AG09319 (cell line): ENCODE measurements at regions not wholly inside any gene's neighbourhood (a gene's known extent, or its start where the extent isn't known, plus 50 kb on each side); places are given as distances from the start of the nearest gene placed in this dataset.

Experiments
- DNase-seq: peaks from one replicate; pipeline ENCODE4 v3.0.0-alpha.2; 2010; ENCODE audit warnings: low read depth; ENCODE audit errors: extremely low read depth
- CTCF ChIP-seq: IDR thresholded peaks from 2 replicates; pipeline ENCODE4 v1.5.1; 2011; ENCODE audit warnings: low read depth, mild to moderate bottlenecking, inconsistent platforms, low read length, moderate library complexity

- no peak for DNase-seq
- no peak for TF ChIP-seq CTCF
Observed at GRCh38 chr1:58257003-58257402, 289.5 kb downstream of the OMA1 start.

GRCh38 chr1:58256546-58256945, 290.0 kb downstream of the OMA1 start:
- TF ChIP-seq CTCF, result no peak

GRCh38 chr1:58256041-58256440, 290.5 kb downstream of the OMA1 start:
- no peak for TF ChIP-seq CTCF
- DNase-seq, result no peak

More at GRCh38 chr1:58256546-58256945, 290.0 kb downstream of the OMA1 start:
- no peak for DNase-seq

GRCh38 chr1:58255192-58255591, 291.3 kb downstream of the OMA1 start:
- no peak for DNase-seq
- no peak for TF ChIP-seq CTCF

GRCh38 chr1:58251430-58252073, 295.0 kb downstream of the OMA1 start:
- TF ChIP-seq CTCF, result peak; percentile 13
- no peak for DNase-seq

GRCh38 chr1:58250587-58250948, 296.0 kb downstream of the OMA1 start:
- no peak for TF ChIP-seq CTCF
- DNase-seq, result no peak

- no peak for DNase-seq
Observed at GRCh38 chr1:58249737-58250586, 296.6 kb downstream of the OMA1 start.

More at GRCh38 chr1:58249737-58250586, 296.6 kb downstream of the OMA1 start:
- TF ChIP-seq CTCF, result no peak
